ENCODE measurements at regions not wholly inside any gene's neighbourhood (a gene's known extent, or its start where the extent isn't known, plus 50 kb on each side); places are given as distances from the start of the nearest gene placed in this dataset.

DNA sequence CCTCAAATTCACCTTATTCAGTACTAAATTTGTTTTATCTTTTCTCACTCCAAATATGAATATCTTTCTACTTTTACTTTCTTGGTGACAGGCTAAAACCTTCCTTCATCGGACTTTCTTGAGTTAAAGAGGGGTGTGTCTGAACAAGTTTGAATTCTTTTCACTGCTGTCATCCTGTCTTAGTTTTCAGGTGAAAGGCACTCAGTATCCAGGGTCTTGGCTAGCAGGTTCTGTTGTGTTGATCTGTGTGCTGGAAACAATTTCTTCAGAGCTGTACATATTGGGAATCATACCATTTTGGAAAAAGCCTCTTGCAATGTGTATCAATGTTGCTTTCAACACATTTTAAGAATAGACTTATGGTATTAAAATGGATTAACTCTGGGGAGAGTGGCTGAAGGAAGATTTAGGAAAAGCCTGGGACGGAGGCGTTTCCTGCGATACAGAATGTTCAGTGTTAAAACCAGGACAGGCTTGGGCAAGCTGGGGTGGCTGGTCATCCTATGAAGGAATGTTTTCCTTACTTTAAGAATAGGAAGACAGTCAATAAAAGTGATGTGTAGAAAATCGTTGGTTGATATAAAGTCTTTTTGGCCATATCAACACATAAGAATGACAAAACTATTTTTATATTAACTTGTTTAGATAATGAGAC is 350.7 kb upstream of the SPRED2 start:
- no peak for TF ChIP-seq POLR2A (IDR thresholded peaks at IDR 0.05; ENCODE audit: extremely low read depth, insufficient read length)
- TF ChIP-seq, protein P1, sequence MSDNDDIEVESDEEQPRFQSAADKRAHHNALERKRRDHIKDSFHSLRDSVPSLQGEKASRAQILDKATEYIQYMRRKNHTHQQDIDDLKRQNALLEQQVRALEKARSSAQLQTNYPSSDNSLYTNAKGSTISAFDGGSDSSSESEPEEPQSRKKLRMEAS (IDR thresholded peaks at IDR 0.05; ENCODE audit: low read depth, low read length): no peak
- H3K4me3 ChIP-seq (ENCODE audit: low read depth, low read length): no peak overlapping the region
- DNase-seq (ENCODE audit: low read depth): no peak

DNA sequence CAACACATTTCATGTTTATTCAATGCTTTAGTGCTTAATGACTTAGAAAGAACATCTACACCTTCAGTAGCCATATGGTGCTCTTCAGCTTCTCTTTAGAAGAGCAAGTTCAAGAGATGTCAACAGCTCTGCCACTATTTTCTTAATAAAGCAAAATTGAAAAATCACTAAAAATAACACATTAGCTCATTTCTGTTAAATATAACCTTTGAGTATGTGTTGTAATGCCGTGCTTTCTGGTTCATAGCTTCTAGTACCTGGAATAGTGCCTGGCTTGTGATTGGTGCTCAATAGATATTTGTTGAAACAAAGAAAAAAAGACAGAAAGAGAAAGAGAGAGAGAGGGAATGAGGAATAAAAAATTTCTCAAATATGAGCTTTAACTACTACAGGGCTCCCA is 349.8 kb upstream of the SPRED2 start:
- H3K4me3 ChIP-seq (ENCODE audit: low read depth, low read length): no peak overlapping the region
- no peak for DNase-seq (ENCODE audit: low read depth)
- TF ChIP-seq POLR2A (IDR thresholded peaks at IDR 0.05; ENCODE audit: extremely low read depth, insufficient read length): no peak
- TF ChIP-seq, protein P2, sequence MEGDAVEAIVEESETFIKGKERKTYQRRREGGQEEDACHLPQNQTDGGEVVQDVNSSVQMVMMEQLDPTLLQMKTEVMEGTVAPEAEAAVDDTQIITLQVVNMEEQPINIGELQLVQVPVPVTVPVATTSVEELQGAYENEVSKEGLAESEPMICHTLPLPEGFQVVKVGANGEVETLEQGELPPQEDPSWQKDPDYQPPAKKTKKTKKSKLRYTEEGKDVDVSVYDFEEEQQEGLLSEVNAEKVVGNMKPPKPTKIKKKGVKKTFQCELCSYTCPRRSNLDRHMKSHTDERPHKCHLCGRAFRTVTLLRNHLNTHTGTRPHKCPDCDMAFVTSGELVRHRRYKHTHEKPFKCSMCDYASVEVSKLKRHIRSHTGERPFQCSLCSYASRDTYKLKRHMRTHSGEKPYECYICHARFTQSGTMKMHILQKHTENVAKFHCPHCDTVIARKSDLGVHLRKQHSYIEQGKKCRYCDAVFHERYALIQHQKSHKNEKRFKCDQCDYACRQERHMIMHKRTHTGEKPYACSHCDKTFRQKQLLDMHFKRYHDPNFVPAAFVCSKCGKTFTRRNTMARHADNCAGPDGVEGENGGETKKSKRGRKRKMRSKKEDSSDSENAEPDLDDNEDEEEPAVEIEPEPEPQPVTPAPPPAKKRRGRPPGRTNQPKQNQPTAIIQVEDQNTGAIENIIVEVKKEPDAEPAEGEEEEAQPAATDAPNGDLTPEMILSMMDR (IDR thresholded peaks at IDR 0.05; ENCODE audit: low read depth, low read length): no peak
- no peak for TF ChIP-seq MYC (IDR thresholded peaks at IDR 0.05; ENCODE audit: low read depth, low read length)
- TF ChIP-seq, protein P1 (IDR thresholded peaks at IDR 0.05; ENCODE audit: low read depth, low read length): no peak

DNA sequence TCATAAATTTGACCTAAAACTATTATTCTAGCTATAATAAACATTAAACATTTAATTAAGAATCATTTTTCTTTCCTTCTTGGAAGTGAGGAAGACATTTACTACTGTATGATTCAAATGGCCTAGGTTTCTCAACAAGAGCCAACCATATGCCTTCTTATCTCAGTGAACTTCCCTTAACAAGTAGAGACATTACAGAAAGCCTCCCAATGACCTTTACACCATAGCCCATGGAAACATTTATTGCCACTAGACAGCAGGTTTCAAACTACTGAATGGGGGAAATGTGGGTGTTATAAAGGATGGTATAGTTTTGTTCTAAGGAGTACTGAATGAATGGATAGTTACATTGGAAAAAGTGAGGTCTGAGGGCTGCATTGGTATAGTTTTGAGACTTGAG is 349.4 kb upstream of the SPRED2 start:
- H3K4me3 ChIP-seq (ENCODE audit: low read depth, low read length): no peak overlapping the region
- no peak for TF ChIP-seq POLR2A (IDR thresholded peaks at IDR 0.05; ENCODE audit: extremely low read depth, insufficient read length)
- TF ChIP-seq, protein P2 (IDR thresholded peaks at IDR 0.05; ENCODE audit: low read depth, low read length): no peak
- TF ChIP-seq MYC (IDR thresholded peaks at IDR 0.05; ENCODE audit: low read depth, low read length): no peak
- TF ChIP-seq, protein P1 (IDR thresholded peaks at IDR 0.05; ENCODE audit: low read depth, low read length): no peak
- DNase-seq (ENCODE audit: low read depth): no peak

DNA sequence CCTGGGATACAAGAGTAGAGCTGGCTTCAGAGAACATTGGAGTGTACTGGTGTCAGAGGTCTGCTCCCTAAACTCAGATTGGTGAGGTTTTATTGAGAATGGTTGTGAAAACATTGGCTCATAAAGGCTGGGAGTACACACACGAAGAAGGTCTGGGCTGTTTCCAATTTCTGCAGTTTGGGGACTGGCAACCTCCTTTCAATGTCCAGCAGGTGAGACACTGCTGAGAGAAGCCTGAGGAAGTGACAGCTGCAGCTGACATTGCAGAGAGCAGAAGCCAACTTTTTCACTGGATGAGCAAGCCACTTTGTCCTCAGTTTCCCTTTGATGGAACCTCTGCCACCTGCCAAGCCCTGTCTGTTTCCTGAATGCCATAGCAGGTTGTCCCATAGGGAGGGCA is 346.6 kb upstream of the SPRED2 start:
- DNase-seq (ENCODE audit: low read depth): no peak
- TF ChIP-seq MYC (IDR thresholded peaks at IDR 0.05; ENCODE audit: low read depth, low read length) (no peak), POLR2A (IDR thresholded peaks at IDR 0.05; ENCODE audit: extremely low read depth, insufficient read length) (no peak)
- TF ChIP-seq, protein P1 (IDR thresholded peaks at IDR 0.05; ENCODE audit: low read depth, low read length): no peak
- TF ChIP-seq, protein P2 (IDR thresholded peaks at IDR 0.05; ENCODE audit: low read depth, low read length): no peak
- no peak overlapping the region for H3K4me3 ChIP-seq (ENCODE audit: low read depth, low read length)

DNA sequence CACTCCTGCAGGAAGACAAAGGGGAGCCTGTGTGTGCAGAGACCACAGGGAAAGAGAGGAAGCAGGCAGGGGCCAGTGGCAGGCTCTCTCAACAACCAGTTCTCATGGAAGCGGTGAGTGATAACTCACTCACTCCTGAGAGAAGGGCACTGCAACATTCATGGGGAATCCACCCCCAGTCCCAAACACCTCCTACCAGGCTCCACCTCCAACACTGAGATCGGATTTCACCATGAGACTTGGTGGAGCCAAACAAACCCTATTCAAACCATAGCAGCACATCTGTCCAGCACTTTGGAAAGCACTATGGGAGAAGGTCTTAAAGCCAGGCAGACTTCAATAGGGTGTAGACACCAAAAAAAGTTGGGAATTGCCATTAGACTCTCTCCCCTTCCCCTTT is 345.7 kb upstream of the SPRED2 start:
- TF ChIP-seq, protein P1 (IDR thresholded peaks at IDR 0.05; ENCODE audit: low read depth, low read length): no peak
- no peak for TF ChIP-seq MYC (IDR thresholded peaks at IDR 0.05; ENCODE audit: low read depth, low read length)
- TF ChIP-seq, protein P2 (IDR thresholded peaks at IDR 0.05; ENCODE audit: low read depth, low read length): no peak
- TF ChIP-seq POLR2A (IDR thresholded peaks at IDR 0.05; ENCODE audit: extremely low read depth, insufficient read length): no peak
- DNase-seq (ENCODE audit: low read depth): no peak
- no peak overlapping the region for H3K4me3 ChIP-seq (ENCODE audit: low read depth, low read length)

DNA sequence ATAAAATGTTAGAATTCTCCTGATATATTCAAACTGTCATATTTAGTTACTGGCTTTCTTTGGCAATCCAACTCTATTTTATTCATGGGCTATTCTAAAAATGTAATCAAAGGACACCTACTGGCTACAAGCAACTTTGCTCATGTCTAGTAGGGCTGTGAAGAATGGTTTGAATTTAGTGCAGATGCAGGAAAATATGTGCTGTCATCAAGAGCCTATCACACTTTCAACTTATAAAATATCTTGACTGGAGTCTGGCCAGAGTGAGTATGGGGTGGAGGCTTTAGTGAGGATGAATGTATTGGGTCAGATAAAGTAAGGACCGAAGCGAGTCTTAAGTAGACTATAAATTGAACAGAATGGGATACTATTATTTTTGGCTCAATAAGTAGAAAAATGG is 343.4 kb upstream of the SPRED2 start:
- TF ChIP-seq, protein P1 (IDR thresholded peaks at IDR 0.05; ENCODE audit: low read depth, low read length): no peak
- TF ChIP-seq, protein P2 (IDR thresholded peaks at IDR 0.05; ENCODE audit: low read depth, low read length): no peak
- no peak for TF ChIP-seq MYC (IDR thresholded peaks at IDR 0.05; ENCODE audit: low read depth, low read length)
- TF ChIP-seq POLR2A (IDR thresholded peaks at IDR 0.05; ENCODE audit: extremely low read depth, insufficient read length): no peak
- DNase-seq (ENCODE audit: low read depth): no peak

More for the DNA sequence above, 343.4 kb upstream of the SPRED2 start:
- H3K4me3 ChIP-seq (ENCODE audit: low read depth, low read length): no peak overlapping the region

Data from NB4 (cell line).